GM12878 (cell line): ENCODE measurements at regions not wholly inside any gene's neighbourhood (a gene's known extent, or its start where the extent isn't known, plus 50 kb on each side); places are given as distances from the start of the nearest gene placed in this dataset.

Experiments used
- ATAC-seq: fragments of 200-7000 bp; cut with Tn5 transposase; 3 replicates; pipeline ENCODE4 v1.9.1; 2020; ENCODE audit warnings: mild to moderate bottlenecking, moderate library complexity
- BruUV-seq: library from RNA; stranded (reverse); fragments of 400-500 nt; replicated peaks from 2 replicates; lab custom pipeline; 2021; lab: Mats Ljungman, UMichigan
- CTCF ChIA-PET: fragments of 300-600 bp; sonication (Branson Sonifier 250); formaldehyde crosslinking; extraction: SDS; loops from one replicate; lab custom pipeline; 2021; ENCODE audit warnings: inconsistent platforms; lab: Yijun Ruan, JAX
- POLR2A ChIA-PET: fragments of 350-600 bp; formaldehyde crosslinking; extraction: SDS; loops from one replicate; lab custom pipeline; 2021; ENCODE audit warnings: inconsistent platforms; lab: Charles Lee
- RAD21 ChIA-PET: fragments of 300-600 bp; sonication (Branson Sonifier 250); formaldehyde crosslinking; loops from one replicate; lab custom pipeline; 2023; ENCODE audit warnings: antibody characterized with exemption; ENCODE audit not compliant: unreplicated experiment; lab: Charles Lee
- SMC1A ChIA-PET: fragments of 300-600 bp; sonication (Branson Sonifier 250); formaldehyde crosslinking; loops from one replicate; lab custom pipeline; 2023; ENCODE audit not compliant: unreplicated experiment, uncharacterized antibody; lab: Charles Lee
- DNase-seq: peaks from one replicate; pipeline ENCODE4 v3.0.0-alpha.2; 2011; ENCODE audit warnings: low read depth, low spot score
- FAIRE-seq: peaks from 3 replicates; lab custom pipeline; 2011; peaks lifted over from hg19 to GRCh38; lab: Jason Lieb, UNC
- H2AFZ ChIP-seq: 2 replicates; pipeline ENCODE4 v1.6.0; 2011; ENCODE audit warnings: low read depth, low read length, control low read depth; ENCODE audit not compliant: control insufficient read depth
- H3K27ac ChIP-seq: 2 replicates; pipeline ENCODE4 v1.5.1; 2011; ENCODE audit warnings: control low read depth; ENCODE audit not compliant: control insufficient read depth, insufficient read depth
- H3K27me3 ChIP-seq, 2 experiments: replicated peaks in 1 of 2; 2 replicates each; pipeline versions ENCODE4 v1.6.0 to v1.6.1; 2011; ENCODE audit warnings: low read length in 1 of 2; ENCODE audit not compliant: control insufficient read depth in 2 of 2, insufficient read depth in 2 of 2
- H3K36me3 ChIP-seq, 2 experiments: 2 replicates each; pipeline ENCODE4 v1.5.1; 2011; ENCODE audit warnings: low read length in 1 of 2; ENCODE audit not compliant: control insufficient read depth in 2 of 2, insufficient read depth in 2 of 2
- H3K4me1 ChIP-seq: 2 replicates; pipeline ENCODE4 v1.6.1; 2011; ENCODE audit warnings: mild to moderate bottlenecking, low read length, moderate library complexity, mixed read lengths; ENCODE audit not compliant: control insufficient read depth, insufficient read depth
- H3K4me2 ChIP-seq: 2 replicates; pipeline ENCODE4 v1.6.0; 2011; ENCODE audit warnings: control low read depth; ENCODE audit not compliant: control insufficient read depth, insufficient read depth
- H3K4me3 ChIP-seq: fragments of 200-600 bp; sonication (generic); 2 replicates; pipeline ENCODE4 v1.5.1; 2016
- H3K79me2 ChIP-seq: 2 replicates; pipeline ENCODE4 v1.6.0; 2011; ENCODE audit warnings: low read length; ENCODE audit not compliant: control insufficient read depth, insufficient read depth
- H3K9ac ChIP-seq: 2 replicates; pipeline ENCODE4 v1.8.0; 2011; ENCODE audit warnings: low read length, control low read depth, mixed read lengths; ENCODE audit not compliant: control insufficient read depth, insufficient read depth
- H3K9me3 ChIP-seq: replicated peaks from 3 replicates; pipeline ENCODE4 v1.5.1; 2011; ENCODE audit warnings: mild to moderate bottlenecking, low read length; ENCODE audit not compliant: control insufficient read depth, insufficient read depth
- H4K20me1 ChIP-seq: 2 replicates; pipeline ENCODE4 v1.6.0; 2011; ENCODE audit not compliant: control insufficient read depth, insufficient read depth
- ATF7 ChIP-seq: fragments of 450-650 bp; IDR thresholded peaks from 2 replicates; pipeline ENCODE4 v1.6.1; 2016; ENCODE audit warnings: low read depth, mild to moderate bottlenecking
- CTCF ChIP-seq, 3 experiments: IDR thresholded peaks in 2 of 3; conservative IDR thresholded peaks in 1 of 3; 2 replicates each; pipeline ENCODE4 v1.5.1; 2011; ENCODE audit warnings: low read depth in 3 of 3, low read length in 3 of 3, mild to moderate bottlenecking in 3 of 3, control low read depth in 2 of 3, moderate library complexity in 2 of 3, inconsistent platforms in 1 of 3, mixed read lengths in 1 of 3; ENCODE audit not compliant: control insufficient read depth in 2 of 3, insufficient read depth in 1 of 3; ENCODE audit errors: extremely low read depth in 1 of 3
- FOS ChIP-seq: IDR thresholded peaks from 3 replicates; pipeline ENCODE4 v1.6.1; 2011; ENCODE audit warnings: borderline replicate concordance; ENCODE audit not compliant: insufficient read length; ENCODE audit errors: extremely low read depth
- PML ChIP-seq: IDR thresholded peaks from 2 replicates; pipeline ENCODE4 v1.6.1; 2012; ENCODE audit warnings: low read length, inconsistent platforms
- SMC3 ChIP-seq: IDR thresholded peaks from 2 replicates; pipeline ENCODE4 v1.6.1; 2011; ENCODE audit warnings: low read length, improper control_type of control experiment, borderline replicate concordance
- SPI1 ChIP-seq: IDR thresholded peaks from 2 replicates; pipeline ENCODE4 v1.6.1; 2011; ENCODE audit warnings: low read depth, mild to moderate bottlenecking, low read length, moderate library complexity, borderline replicate concordance; ENCODE audit not compliant: insufficient read depth
- SRF ChIP-seq, 2 experiments: IDR thresholded peaks; 2 replicates each; pipeline ENCODE4 v1.6.1; 2011; ENCODE audit warnings: low read depth in 2 of 2, low read length in 2 of 2, mild to moderate bottlenecking in 1 of 2, moderate library complexity in 1 of 2
- STAT1 ChIP-seq: fragments of 450-650 bp; conservative IDR thresholded peaks from 2 replicates; pipeline ENCODE4 v1.6.1; 2014; ENCODE audit warnings: antibody characterized with exemption, mild to moderate bottlenecking
- ZBTB4 ChIP-seq: fragments of 450-650 bp; formaldehyde crosslinking; IDR thresholded peaks from 2 replicates; pipeline ENCODE4 v1.4.0; 2022; ENCODE audit warnings: mild to moderate bottlenecking, moderate library complexity
- ZNF687 ChIP-seq: fragments of 450-650 bp; IDR thresholded peaks from 2 replicates; pipeline ENCODE4 v1.6.1; 2017; ENCODE audit warnings: mild to moderate bottlenecking, moderate library complexity
- WGBS: methylation state at CpG from one replicate; pipeline ENCODE4 v1.1.6; 2016; ENCODE audit warnings: low lambda C conversion rate; ENCODE audit not compliant: insufficient replicate concordance, insufficient coverage; ENCODE audit errors: missing lambda C conversion rate; 5-methylcytosine and 5-hydroxymethylcytosine counted together
- in situ Hi-C: fragments of 300-500 bp; cut with MboI; formaldehyde crosslinking; loops from 9 replicates; pipeline ENCODE4 v1.14.3; 2018; ENCODE audit warnings: mixed read lengths
- intact Hi-C: fragments of 100-400 bp; cut with micrococcal nuclease; formaldehyde crosslinking; loops from one replicate; pipeline ENCODE4 v1.14.2; 2022; ENCODE audit not compliant: unreplicated experiment

- no peak for TF ChIP-seq CTCF (IDR thresholded peaks at IDR 0.05 in 2 of 3, conservative IDR thresholded peaks at IDR 0.05 in 1 of 3; ENCODE audit: control insufficient read depth in 2 of 3, extremely low read depth in 1 of 3, insufficient read depth in 1 of 3, low read depth in 3 of 3, low read length in 3 of 3)
- no peak for TF ChIP-seq STAT1
- TF ChIP-seq SRF (IDR thresholded peaks at IDR 0.05; ENCODE audit: low read depth in 2 of 2, low read length in 2 of 2): no peak
- no peak for TF ChIP-seq FOS
- no peak for TF ChIP-seq SMC3
- no peak for TF ChIP-seq ATF7
- TF ChIP-seq ZBTB4 (CRISPR knock-in tag): no peak
- TF ChIP-seq, all 136 proteins: peak for 0
Observed at GRCh38 chr6:165769884-165770283, 106.8 kb upstream of the PDE10A start (continued).

- H3K9ac ChIP-seq: no peak overlapping the region
- FAIRE-seq: no peak
Observed at GRCh38 chr6:165769401-165769800, 106.4 kb upstream of the PDE10A start.

More at GRCh38 chr6:165769401-165769800, 106.4 kb upstream of the PDE10A start:
- Histone ChIP-seq H3K79me2 (no peaks in the 10 kb centered on the region), H4K20me1 (no peaks in the 10 kb centered on the region), H3K4me1 (no peaks in the 10 kb centered on the region), H3K27ac (no peak overlapping the region), H2AFZ (no peak overlapping the region), H3K4me3 (no peak overlapping the region), H3K27me3 (no peaks in the 10 kb centered on the region; a peak in 1 of 4 replicates), H3K4me2 (no peak overlapping the region), H3K36me3 (no peaks in the 10 kb centered on the region), H3K9me3 (no peaks in the 10 kb centered on the region)
- BruUV-seq: no TSS peak
- CTCF ChIA-PET: interaction anchor here (1.3 kb wide), 1 partner anchor 39 kb away, joined by 3 read pairs; no protein-coding TSS in a partner anchor
- TF ChIP-seq ZNF687 (no peak), SPI1 (peak; percentile 82; the same call in 1 of the 2 replicates), PML (no peak)
- intact Hi-C loops (no loop called here), in situ Hi-C loops (no loop called here)
- WGBS: 53% methylated on average over 5 of the region's 5 CpGs
- DNase-seq (no peak), ATAC-seq (peak; percentile 92)
- RAD21 ChIA-PET: interaction anchor here (0.8 kb wide), 1 partner anchor 329 kb away, joined by 3 read pairs; no protein-coding TSS in a partner anchor
- SMC1A ChIA-PET: no interaction called here
- POLR2A ChIA-PET: no interaction called here
